ENCODE measurements at regions not wholly inside any gene's neighbourhood (a gene's known extent, or its start where the extent isn't known, plus 50 kb on each side); places are given as distances from the start of the nearest gene placed in this dataset.
"Not testable (repeated sequence)": the region's sequence is repeated elsewhere in the genome, so short reads cannot be mapped to it uniquely, and the experiment has no call there.

GRCh38 chr12:87421233-87421632 is 608.0 kb downstream of the C12orf50 start:
- not testable (repeated sequence) for DNase-seq (ENCODE audit: low spot score)

GRCh38 chr12:87413784-87414183 is 615.4 kb downstream of the C12orf50 start:
- DNase-seq (ENCODE audit: low spot score): no peak

- no peak for DNase-seq (ENCODE audit: low spot score)
Measured at GRCh38 chr12:87406926-87407325, 622.3 kb downstream of the C12orf50 start.

- DNase-seq (ENCODE audit: low spot score): no peak
Measured at GRCh38 chr12:87405918-87406317, 623.3 kb downstream of the C12orf50 start.

- DNase-seq (ENCODE audit: low spot score): not testable (repeated sequence)
Measured at GRCh38 chr12:87394168-87394567, 635.0 kb downstream of the C12orf50 start.

GRCh38 chr12:87388376-87388775 is 640.8 kb downstream of the C12orf50 start:
- no peak for DNase-seq (ENCODE audit: low spot score)

GRCh38 chr12:87385322-87385721 is 643.9 kb downstream of the C12orf50 start:
- no peak for DNase-seq (ENCODE audit: low spot score)

- DNase-seq (ENCODE audit: low spot score): no peak
Measured at GRCh38 chr12:87384226-87384625, 645.0 kb downstream of the C12orf50 start.

GRCh38 chr12:87383680-87384079 is 645.5 kb downstream of the C12orf50 start:
- no peak for DNase-seq (ENCODE audit: low spot score)

- DNase-seq (ENCODE audit: low spot score): no peak
Measured at GRCh38 chr12:87382959-87383566, 646.1 kb downstream of the C12orf50 start.

- DNase-seq (ENCODE audit: low spot score): no peak
Measured at GRCh38 chr12:87382436-87382835, 646.8 kb downstream of the C12orf50 start.

GRCh38 chr12:87381742-87382141 is 647.5 kb downstream of the C12orf50 start:
- no peak for DNase-seq (ENCODE audit: low spot score)

GRCh38 chr12:87378526-87378925 is 650.7 kb downstream of the C12orf50 start:
- no peak for DNase-seq (ENCODE audit: low spot score)

GRCh38 chr12:87376722-87377121 is 652.5 kb downstream of the C12orf50 start:
- DNase-seq (ENCODE audit: low spot score): no peak

- no peak for DNase-seq (ENCODE audit: low spot score)
Measured at GRCh38 chr12:87369161-87369560, 660.0 kb downstream of the C12orf50 start.

GRCh38 chr12:87368259-87368658 is 660.9 kb downstream of the C12orf50 start:
- no peak for DNase-seq (ENCODE audit: low spot score)

- no peak for DNase-seq (ENCODE audit: low spot score)
Measured at GRCh38 chr12:87365423-87365822, 663.8 kb downstream of the C12orf50 start.

- DNase-seq (ENCODE audit: low spot score): no peak
Measured at GRCh38 chr12:87363497-87364084, 665.6 kb downstream of the C12orf50 start.

GRCh38 chr12:87349681-87350080 is 679.5 kb downstream of the C12orf50 start:
- no peak for DNase-seq (ENCODE audit: low spot score)

- no peak for DNase-seq (ENCODE audit: low spot score)
Measured at GRCh38 chr12:87348071-87348470, 681.1 kb downstream of the C12orf50 start.

- no peak for DNase-seq (ENCODE audit: low spot score)
Measured at GRCh38 chr12:87344699-87345098, 684.5 kb downstream of the C12orf50 start.

GRCh38 chr12:87338681-87339080 is 690.5 kb downstream of the C12orf50 start:
- DNase-seq (ENCODE audit: low spot score): no peak

GRCh38 chr12:87336814-87337336 is 692.3 kb downstream of the C12orf50 start:
- DNase-seq (ENCODE audit: low spot score): no peak
